ENCODE measurements at regions not wholly inside any gene's neighbourhood (a gene's known extent, or its start where the extent isn't known, plus 50 kb on each side); places are given as distances from the start of the nearest gene placed in this dataset.
"Not testable (repeated sequence)": the region's sequence is repeated elsewhere in the genome, so short reads cannot be mapped to it uniquely, and the experiment has no call there.

DNA sequence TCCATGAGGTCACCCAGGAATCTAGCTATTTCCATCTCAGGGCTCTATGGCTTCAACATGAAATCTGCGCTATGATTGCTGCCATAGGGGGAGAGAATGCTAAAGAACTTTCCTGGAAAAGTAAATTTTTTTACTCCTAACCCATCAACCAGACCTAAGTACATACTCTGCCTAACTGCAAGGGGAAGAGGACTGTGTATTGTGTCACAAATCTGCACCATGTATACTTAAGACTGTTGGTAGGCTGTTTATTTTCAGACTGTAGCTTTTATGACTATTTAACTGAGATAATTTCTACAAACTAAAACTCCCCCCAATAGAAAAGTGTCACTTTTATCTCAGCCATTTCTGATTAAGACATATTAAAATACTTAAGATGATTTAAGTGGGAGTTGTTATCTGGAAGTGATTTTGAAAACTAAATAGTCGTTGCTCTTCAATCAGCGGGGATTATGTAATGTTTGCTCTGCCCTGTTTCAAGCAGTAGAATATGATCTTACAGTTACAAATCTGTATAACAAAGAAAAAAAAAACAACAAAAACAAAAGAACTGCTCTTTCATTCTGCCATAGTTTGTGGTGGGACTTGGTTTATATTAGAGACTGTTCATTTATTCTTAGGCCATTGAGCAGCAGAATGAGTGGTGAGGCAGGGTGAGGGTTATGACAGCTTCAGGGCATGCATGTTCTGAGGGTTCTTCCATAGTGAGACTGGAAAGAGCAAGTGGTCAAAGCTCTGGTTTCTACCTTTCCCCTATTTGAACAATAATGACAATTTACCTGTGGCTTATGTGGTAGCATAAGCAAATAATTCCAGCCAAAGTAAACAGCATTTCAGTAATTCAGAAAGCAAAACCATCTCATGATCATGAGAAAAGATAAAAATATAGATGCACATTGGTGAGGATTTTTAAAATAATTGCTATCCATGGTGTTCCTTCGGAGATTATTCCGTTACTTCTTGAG lies 126.3 kb upstream of the CEP162 start:
- DNase-seq (ENCODE audit: low read depth) = no peak

DNA sequence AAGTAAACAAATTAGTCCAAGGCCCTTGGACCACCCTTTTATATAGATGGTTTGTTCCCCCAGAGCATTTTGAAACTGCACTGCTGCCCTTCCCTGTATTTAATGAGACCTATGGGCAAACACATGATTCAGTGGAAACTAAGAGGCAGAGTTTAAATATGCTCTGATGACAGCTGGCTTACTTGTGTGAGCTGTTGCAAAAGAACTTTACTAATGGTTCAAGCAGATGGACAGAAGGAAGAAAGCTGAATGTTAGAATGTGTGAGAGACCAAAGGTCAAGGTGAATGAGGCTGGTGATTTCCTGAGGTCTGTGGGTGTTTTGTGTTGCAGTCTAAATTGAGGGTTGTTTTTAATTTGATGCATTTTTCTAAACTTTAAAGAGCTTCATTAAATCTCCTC lies 123.0 kb upstream of the CEP162 start:
- DNase-seq (ENCODE audit: low read depth) = no peak

DNA sequence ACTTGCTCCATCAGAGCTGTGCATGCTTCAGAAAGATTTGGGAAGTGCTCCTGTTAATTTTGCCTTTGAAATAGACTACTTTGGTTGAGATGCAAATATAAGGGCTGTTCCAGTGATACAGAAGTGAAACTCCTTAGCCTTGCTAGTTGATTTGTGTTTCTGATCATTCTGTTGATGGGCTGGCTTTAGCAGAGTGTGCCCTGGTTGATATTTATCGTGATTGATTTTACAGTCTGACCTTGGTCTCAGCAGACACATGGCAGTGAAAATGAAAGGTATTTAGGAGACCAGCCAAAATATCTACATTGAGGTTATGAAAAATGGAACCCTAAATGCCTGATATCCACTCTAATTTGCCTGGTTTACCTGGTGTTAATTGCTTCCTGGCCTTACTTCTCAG lies 122.1 kb upstream of the CEP162 start:
- no peak for DNase-seq (ENCODE audit: low read depth)

DNA sequence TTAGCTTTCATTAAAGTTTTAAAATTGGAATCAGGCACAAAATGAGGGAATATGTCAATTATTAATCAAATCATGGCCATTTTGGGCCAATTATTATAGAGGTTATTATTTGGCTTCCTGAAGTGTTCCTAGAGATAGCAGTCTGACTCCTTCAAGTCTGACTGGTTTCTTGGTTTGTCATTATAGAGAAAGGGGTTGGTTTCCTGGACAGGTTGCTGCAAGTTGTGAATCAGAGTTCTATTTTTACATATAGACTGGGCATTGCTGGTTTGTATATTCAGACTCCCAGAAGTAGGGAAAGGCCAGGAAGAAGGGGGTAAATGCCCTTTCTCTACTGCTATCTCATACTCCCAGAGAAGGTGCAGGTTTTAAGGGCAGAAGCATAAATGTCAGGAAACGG lies 121.4 kb upstream of the CEP162 start:
- no peak for DNase-seq (ENCODE audit: low read depth)

DNA sequence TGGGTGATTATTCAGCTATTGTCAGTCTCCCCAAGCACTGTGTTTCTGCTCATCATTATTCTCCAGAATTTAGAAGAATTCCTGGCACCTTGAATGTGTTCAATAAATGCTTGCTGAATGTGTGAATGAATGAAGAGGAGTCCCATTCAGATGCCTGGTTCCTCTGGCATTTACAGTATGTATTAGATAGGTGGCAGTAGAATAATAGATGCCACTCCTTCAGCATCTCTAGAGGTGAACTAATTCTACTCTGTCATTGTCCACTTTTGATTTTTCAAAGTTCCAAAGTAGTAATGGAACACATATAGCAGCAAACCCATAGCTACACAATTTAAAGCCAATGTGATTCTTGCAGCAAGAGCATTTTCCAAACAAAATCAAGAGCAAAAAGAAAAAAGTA lies 118.9 kb upstream of the CEP162 start:
- no peak for DNase-seq (ENCODE audit: low read depth)

DNA sequence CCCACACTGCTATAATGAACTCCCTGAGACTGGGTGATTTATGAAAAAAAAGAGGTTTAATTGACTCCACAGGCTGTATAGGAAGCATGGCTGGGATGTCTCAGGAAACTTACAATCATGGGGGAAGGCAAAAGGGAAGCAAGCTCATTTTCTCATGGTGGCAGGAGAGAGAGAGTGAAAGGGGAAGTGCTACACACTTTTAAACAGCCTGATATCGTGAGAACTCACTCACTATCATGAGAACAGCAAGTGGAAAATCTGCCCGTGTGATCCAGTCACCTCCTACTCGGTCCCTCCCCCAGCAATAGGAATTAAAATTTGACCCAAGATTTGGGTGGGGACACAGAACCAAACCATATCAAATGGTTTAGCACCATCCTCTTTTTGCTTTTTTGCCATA lies 116.6 kb upstream of the CEP162 start:
- DNase-seq (ENCODE audit: low read depth) = no peak

DNA sequence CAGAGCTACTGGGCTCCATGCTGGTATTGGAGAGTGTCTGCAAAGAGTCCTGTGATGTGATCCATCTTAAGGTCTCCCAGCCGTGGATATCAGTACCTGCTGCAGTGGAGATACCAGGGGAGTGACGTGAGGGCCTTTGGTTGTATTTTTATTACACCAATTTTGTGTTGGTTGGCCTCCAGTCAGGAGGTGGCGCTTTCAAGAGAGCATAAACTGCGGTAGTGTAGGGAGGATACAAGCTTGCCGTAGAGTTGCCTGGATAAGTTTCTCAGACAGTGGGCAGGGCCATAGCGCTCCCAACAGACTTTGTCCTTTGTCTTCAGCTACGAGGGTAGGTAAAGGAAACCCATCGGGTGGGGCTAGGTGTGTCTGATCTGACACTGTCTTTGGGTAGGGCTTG lies 113.0 kb upstream of the CEP162 start:
- no peak for DNase-seq (ENCODE audit: low read depth)

DNA sequence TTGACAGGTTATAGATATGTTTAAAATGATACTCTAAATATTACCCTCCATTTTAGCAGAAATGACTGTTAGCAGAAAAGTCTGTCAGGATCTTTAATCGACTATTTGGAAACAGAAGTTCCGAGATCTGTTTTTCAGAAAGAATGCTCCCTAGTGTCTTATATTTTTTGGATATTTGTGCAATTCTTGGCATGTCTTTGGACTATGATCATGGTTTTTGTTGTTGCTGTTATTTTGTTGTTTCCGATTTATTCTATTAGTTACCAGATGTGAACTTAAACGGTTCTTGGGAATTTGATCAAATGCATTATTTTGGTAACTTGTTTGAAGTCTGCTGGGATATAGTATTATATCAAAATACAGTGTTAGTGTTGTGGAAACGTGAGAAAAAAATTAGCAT lies 106.4 kb upstream of the CEP162 start:
- no peak for DNase-seq (ENCODE audit: low read depth)

DNA sequence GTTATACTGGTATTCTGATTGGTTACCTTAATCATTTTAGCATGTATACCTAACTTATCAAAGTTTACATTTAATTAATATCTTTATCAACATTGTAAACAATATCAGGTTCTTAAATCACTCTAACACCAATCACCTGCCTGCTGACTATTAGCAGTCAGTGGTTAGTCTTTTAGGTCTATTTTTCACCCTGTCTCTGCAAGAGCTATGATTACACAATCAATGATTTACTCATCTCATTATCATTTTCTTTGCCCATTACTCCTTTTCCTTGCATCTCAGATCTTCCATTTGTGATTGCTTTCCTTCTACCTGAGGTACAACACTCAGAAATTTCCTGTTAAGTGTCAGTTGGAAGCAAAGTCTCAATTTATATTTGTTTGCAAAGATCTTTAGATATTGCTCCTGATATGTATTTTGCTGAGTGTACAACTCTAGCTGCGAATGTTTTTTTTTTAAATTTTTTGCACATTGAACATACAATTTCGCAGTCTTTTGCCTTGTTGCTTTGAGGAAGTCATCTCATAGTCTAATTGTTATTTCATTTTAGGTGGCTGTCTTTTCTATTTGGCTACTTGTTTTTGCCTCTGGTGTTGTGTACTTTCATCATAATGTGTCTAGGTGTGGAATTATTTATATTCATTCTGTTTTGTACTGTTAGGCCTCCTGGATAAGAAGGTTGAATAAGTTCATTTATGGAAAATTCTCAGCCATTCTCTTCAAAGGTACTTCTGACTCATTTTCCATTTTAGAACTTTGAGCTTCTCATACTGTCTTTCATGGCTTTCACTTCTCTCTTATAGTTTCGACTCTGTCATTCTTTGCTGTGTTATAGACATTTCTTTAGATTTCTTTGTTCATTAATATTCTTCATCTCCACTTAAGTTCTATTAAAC lies 104.9 kb upstream of the CEP162 start:
- DNase-seq (ENCODE audit: low read depth) = no peak

DNA sequence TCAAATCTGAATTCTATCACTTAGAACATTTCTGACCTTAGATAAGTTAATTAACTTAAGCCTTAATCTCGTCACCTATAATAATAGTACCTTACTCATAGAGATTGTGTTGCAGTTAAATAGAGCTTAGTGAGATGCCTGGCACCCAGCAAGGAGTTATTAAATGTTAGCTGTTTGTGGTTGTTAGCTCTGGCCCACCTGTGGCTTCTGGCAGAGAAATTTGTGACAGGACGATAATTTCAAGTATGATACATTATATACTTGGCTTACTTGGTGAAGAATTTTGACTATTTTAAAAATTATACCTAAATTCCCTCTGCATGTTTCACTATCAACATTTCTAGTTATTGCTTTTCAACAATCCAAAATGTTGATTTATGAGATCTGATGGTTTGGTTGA lies 102.9 kb upstream of the CEP162 start:
- no peak for DNase-seq (ENCODE audit: low read depth)

DNA sequence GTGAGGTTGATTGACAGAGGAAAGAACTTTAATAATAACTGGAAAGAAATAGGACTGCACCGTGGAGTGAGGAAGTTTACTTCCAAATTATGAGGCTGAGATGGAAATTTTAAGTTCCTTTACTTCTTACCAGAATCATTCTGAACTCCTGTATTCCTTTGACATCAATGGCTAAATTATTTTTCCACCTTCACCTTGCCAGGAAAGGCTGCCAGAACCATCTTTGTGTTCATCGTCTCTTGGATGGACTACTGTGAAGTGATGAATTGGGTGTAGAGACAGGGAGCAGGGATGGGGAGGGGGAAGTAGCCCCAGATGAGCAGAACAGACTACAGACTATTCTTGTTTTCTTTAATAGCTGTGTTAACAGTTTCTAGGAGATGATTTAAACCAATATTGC lies 102.1 kb upstream of the CEP162 start:
- DNase-seq (ENCODE audit: low read depth) = no peak

DNA sequence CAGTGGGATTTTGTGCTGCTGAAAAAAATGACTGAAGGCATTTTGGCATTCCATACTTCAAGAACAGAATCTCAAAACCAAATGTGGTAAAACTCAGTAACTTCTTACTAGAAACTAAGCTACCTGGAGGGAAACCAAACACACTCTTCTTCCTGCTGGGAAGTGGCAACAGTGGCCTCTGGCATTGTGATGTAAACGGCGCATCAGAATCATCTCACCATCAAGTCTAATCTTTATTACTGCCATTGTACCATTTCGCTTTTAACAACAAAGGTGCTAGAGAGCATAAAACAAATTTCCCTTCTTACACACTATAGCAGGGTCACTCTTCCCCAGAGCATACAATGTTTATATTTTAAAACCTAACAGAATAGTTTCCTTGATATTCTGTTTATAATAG lies 101.6 kb upstream of the CEP162 start:
- no peak for DNase-seq (ENCODE audit: low read depth)

DNA sequence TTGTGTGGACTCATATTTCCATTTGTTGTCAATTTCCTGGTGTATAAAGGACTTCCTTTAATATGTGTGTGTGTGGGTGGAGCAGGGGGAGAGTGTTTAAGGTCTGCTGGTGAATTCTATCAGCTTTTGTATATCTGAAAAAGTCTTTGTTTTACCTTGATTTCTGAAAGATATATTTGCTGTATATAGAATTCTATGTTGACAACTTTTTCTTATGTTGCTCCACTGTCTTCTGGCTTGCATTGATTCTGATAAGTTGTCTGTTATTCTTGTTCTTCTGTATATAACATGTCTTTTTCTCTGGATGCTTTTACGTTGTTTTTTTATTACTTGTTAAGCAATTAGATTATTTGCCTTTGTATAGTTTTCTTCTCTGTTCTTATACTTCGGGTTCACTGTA lies 90.0 kb upstream of the CEP162 start:
- DNase-seq (ENCODE audit: low read depth) = no peak

DNA sequence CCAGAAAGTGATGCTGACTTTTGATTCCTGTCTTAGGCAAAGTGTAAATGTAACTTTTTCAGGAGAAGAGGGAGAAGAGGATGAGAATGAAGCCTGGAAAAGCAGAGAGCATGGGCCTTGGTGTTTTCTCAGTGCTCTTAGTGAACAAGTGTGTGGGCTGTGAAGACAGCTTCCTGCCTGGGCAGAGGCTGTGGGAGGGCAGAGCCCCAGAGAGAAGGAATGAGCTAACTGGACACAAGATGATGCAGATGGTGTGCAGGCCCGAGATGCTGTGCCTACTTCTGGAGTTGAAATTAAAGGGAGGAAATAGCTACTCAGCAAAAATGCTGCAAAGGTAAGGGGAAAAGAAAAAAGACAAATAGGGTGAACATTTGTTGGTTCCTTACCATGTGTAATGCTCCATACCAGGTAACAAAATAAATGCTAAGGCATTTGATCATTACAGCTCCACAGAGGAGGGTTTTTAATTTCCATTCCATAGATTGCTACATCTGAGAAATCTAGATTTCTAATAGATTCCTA lies 87.0 kb upstream of the CEP162 start:
- DNase-seq (ENCODE audit: low read depth) = no peak

DNA sequence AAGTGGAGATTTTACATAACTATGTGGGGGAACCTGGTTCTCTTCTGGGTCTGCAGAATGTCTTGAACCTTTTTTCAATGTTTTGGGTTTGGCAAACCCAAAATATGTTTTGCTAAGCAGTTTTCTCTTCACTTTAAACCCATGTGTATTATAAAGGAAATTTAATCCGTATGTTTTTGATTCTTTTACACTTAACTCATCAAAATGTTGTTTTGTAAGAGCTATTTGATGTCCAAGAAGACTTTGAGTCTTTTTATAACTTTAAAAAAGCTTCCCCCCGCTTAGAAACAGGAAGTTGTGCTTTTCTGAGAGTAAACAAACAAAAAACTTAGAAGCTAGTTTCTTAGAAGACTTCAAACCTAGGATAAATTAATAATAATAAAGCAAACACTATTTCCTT lies 81.9 kb upstream of the CEP162 start:
- no peak for DNase-seq (ENCODE audit: low read depth)

DNA sequence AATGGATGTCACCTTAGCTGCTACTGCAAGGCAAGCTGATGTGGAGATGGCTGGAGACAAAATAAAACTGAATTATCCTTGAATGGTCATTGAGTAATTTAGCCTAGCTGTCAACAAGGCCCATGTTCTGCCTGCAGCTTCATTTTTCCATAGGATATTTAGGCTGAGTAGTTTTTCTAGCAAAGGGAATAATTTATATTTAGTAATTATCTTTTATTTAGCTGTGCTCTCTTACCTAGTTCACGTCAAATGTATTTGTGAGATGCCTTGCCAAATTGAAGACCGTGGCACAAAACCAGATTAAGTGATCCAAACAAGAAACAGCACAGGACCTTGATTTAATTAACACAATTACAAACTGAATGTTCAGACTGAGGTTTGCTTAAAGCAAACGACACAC lies 77.4 kb upstream of the CEP162 start:
- DNase-seq (ENCODE audit: low read depth) = no peak

DNA sequence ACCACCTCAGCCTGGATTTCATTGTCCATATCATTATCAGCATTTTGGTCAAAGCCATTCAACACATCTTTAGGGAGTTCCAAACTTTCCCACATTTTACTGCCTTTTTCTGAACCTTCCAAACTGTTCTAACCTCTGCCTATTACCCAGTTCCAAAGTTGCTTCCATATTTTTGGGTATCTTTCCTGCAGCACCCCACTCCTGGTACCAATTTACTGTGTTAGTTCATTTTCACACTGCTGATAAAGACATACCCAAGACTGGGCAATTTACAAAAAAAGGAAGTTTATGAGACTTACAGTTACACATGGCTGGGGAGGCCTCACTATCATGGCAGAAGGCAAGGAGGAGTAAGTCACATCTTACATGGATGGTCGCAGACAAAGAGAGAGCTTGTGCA lies 63.6 kb upstream of the CEP162 start:
- DNase-seq (ENCODE audit: low read depth) = not testable (repeated sequence)

DNA sequence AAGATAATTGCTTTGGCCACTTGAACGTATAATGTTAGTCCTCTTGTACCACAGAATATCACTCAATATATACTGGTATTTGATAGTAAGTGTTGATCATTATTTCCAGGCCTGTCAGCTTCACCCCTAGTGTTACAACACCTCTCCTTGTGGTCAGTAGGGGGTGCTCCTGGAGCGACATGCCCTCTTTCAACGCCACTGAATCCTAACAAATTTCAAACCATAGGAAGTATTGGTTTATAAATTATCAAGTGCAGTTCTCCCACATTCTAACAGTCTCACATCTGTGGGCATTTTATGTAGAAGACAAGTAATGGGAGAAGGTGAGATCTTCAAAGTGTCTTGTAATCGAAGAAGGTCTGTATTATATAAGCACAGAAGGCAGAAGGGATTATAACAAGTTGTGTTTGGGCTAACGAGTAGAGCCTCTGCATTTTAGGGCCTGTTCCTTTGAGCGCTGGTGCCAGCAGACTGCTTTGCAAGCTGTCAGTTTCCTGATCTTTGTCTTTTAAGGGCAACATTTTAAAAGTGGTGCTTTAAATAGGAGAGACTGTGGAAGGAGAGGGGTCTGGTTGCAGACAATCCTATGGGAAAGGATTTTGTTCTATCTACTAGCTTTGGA lies 57.1 kb upstream of the CEP162 start:
- DNase-seq (ENCODE audit: low read depth) = no peak

DNA sequence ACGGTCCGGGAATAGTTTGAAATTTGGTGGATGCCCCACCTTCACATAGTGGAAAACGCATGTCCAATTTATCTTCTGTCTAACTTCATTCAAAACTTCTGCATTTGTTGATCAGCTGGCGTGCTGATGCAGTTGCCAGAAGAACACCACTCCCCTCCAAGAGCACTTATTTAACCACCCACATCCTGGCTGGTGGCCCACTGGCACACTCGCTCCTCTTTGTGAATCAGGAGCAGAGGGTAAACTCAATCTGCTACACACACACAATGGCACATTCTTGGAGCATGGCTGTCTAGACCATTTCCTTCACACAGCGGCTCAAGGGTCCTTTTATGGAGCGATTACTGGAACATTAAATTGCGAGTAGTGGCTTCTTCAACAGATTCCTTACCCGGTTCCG lies 55.1 kb upstream of the CEP162 start:
- no peak for DNase-seq (ENCODE audit: low read depth)

DNA sequence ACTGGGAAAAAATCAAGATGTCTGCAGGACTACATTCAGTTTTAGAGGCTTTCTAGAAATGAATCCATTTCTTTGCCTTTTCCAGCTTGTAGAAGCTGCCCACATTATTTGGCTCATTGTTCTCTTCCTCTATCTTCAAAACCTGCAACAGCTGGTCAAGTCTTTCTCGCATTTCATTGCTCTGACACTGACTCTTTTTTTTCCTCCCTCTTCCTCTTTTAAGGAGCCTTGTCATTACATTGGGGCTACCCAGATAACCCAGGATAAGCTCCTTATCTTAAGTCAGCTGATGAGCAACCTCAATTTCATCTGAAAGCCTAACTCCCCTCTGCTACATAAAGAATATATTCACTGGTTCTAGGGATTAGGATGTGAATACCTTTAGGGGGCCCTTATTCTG lies 53.2 kb upstream of the CEP162 start:
- no peak for DNase-seq (ENCODE audit: low read depth)

DNA sequence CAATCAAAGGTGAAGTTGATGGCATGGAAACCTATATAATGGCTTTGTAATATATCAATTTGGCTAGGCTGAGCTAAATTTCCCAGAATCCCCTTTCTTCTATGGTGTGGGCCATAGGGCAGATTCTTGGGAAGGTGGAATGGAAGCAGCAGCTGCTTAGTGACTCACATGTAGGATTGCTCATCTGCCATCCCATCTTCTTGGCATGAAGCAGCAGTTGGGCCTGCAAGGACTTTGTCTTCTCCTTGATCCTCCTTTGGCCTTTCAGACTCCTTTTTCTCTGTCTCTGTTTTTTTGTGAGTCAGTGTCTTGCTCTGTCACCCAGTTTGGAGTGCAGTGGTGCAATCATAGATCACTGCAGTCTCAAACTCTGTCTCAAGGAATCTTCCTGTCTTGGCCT lies 52.6 kb upstream of the CEP162 start:
- no peak for DNase-seq (ENCODE audit: low read depth)

DNA sequence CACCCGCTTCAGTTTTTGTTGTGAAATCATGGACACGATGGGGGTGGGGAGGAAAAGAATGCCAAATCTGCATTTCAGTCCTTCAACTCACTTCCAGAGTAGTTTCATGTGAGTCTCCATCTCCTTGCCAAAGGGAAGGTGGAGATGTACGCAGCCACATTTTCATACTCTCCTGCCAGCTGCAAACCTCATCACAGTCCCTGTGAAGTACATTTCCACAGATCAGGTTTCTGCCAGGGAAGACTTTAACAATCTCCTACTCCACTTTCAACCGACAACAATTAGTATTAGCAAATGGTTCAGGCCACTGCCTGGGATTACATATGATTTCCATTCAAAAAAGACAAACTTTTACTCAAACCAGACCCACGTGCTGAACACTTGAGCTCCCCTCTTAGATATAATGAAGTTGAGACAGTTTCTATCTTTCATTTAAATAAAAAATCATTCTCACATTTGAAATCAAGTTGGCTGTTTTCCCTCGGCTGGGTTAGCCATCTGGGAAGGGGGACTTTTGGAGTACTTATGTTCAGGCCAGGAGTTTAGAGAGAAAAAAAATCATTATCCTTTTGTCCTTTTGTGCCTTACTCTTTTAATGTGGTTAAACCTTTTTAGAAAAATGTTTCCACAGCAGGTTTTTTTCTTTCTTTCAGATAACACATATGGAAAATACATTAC lies 51.0 kb upstream of the CEP162 start:
- no peak for DNase-seq (ENCODE audit: low read depth)

Measured in HS-27A (cell line).